Karpas-422 (cell line): ENCODE measurements at regions not wholly inside any gene's neighbourhood (a gene's known extent, or its start where the extent isn't known, plus 50 kb on each side); places are given as distances from the start of the nearest gene placed in this dataset.

Experiments
- DNase-seq: peaks from one replicate; pipeline ENCODE4 v3.0.0-alpha.2; 2015
- H2AFZ ChIP-seq: fragments of 200-600 bp; sonication (generic); 2 replicates; pipeline ENCODE4 v1.6.1; 2014; ENCODE audit warnings: antibody characterized with exemption, low read length, mixed read lengths
- H3K27ac ChIP-seq: fragments of 200-600 bp; sonication (generic); 2 replicates; pipeline ENCODE4 v1.5.1; 2014; ENCODE audit warnings: mild to moderate bottlenecking, low read length, moderate library complexity
- H3K27me3 ChIP-seq: fragments of 200-600 bp; sonication (generic); 2 replicates; pipeline ENCODE4 v1.6.1; 2014; ENCODE audit warnings: low read length, mixed read lengths
- H3K36me3 ChIP-seq: fragments of 200-600 bp; sonication (generic); 2 replicates; pipeline ENCODE4 v1.6.1; 2014; ENCODE audit warnings: low read length, mixed read lengths; ENCODE audit not compliant: insufficient read depth
- H3K4me1 ChIP-seq: fragments of 200-600 bp; sonication (generic); 2 replicates; pipeline ENCODE4 v1.6.1; 2014; ENCODE audit warnings: mild to moderate bottlenecking, low read length, mixed read lengths
- H3K4me2 ChIP-seq: fragments of 200-600 bp; sonication (generic); 2 replicates; pipeline ENCODE4 v1.6.1; 2014; ENCODE audit warnings: low read length, low read depth, mild to moderate bottlenecking; ENCODE audit not compliant: poor library complexity, severe bottlenecking
- H3K4me3 ChIP-seq: fragments of 200-600 bp; sonication (generic); 2 replicates; pipeline ENCODE4 v1.5.1; 2014; ENCODE audit warnings: mild to moderate bottlenecking, antibody characterized with exemption, low read length, mixed read lengths
- H3K79me2 ChIP-seq: fragments of 200-600 bp; sonication (generic); 2 replicates; pipeline ENCODE4 v1.6.1; 2014; ENCODE audit warnings: mild to moderate bottlenecking, low read length, mixed read lengths
- H3K9ac ChIP-seq: fragments of 200-600 bp; sonication (generic); 2 replicates; pipeline ENCODE4 v1.6.0; 2014; ENCODE audit warnings: low read length
- H3K9me2 ChIP-seq: fragments of 200-600 bp; sonication (generic), shearing (Covaris generic); replicated peaks from 2 replicates; pipeline ENCODE4 v1.6.0; 2014; ENCODE audit warnings: mild to moderate bottlenecking, low read length, moderate library complexity; ENCODE audit not compliant: insufficient read depth
- H3K9me3 ChIP-seq: fragments of 300-700, 200-600 bp; sonication (generic); 2 replicates; pipeline ENCODE4 v1.6.1; 2014; ENCODE audit warnings: low read length, mixed read lengths
- H4K20me1 ChIP-seq: fragments of 200-600 bp; sonication (generic); 2 replicates; pipeline ENCODE4 v1.6.1; 2014; ENCODE audit warnings: mild to moderate bottlenecking, antibody characterized with exemption, low read length, low read depth; ENCODE audit not compliant: insufficient read depth

GRCh38 chr5:37983463-37983862 lies 143.6 kb upstream of the GDNF start:
- Histone ChIP-seq H2AFZ (no peak overlapping the region), H4K20me1 (no peaks in the 10 kb centered on the region), H3K27ac (no peak overlapping the region), H3K4me3 (no peak overlapping the region), H3K36me3 (no peaks in the 10 kb centered on the region), H3K9me2 (no peaks in the 10 kb centered on the region), H3K79me2 (no peaks in the 10 kb centered on the region), H3K9me3 (no peaks in the 10 kb centered on the region), H3K4me1 (no peaks in the 10 kb centered on the region), H3K9ac (no peak overlapping the region), H3K4me2 (no peak overlapping the region), H3K27me3 (no peaks in the 10 kb centered on the region)
- no peak for DNase-seq

- no peaks in the 10 kb centered on the region for H3K36me3 ChIP-seq
- no peak overlapping the region for H2AFZ ChIP-seq
- no peaks in the 10 kb centered on the region for H3K4me1 ChIP-seq
- no peak overlapping the region for H3K4me2 ChIP-seq
- H3K4me3 ChIP-seq = no peak overlapping the region
- no peaks in the 10 kb centered on the region for H3K79me2 ChIP-seq
- DNase-seq = no peak
- H3K9me3 ChIP-seq = no peaks in the 10 kb centered on the region
- H3K27me3 ChIP-seq = no peaks in the 10 kb centered on the region
- H3K9ac ChIP-seq = no peak overlapping the region
- no peaks in the 10 kb centered on the region for H4K20me1 ChIP-seq
- no peaks in the 10 kb centered on the region for H3K9me2 ChIP-seq
- no peak overlapping the region for H3K27ac ChIP-seq
Measured at GRCh38 chr5:37979559-37979958, 139.7 kb upstream of the GDNF start.

GRCh38 chr5:37975531-37975930 lies 135.7 kb upstream of the GDNF start:
- H3K4me3 ChIP-seq = no peak overlapping the region
- H2AFZ ChIP-seq = no peak overlapping the region
- no peaks in the 10 kb centered on the region for H3K4me1 ChIP-seq
- H3K27ac ChIP-seq = no peak overlapping the region
- no peaks in the 10 kb centered on the region for H4K20me1 ChIP-seq
- H3K27me3 ChIP-seq = no peaks in the 10 kb centered on the region; the same call in 1 of the 2 replicates
- no peaks in the 10 kb centered on the region for H3K9me2 ChIP-seq
- H3K9ac ChIP-seq = no peak overlapping the region
- H3K9me3 ChIP-seq = no peaks in the 10 kb centered on the region
- DNase-seq = no peak
- no peaks in the 10 kb centered on the region for H3K36me3 ChIP-seq
- H3K79me2 ChIP-seq = no peaks in the 10 kb centered on the region
- H3K4me2 ChIP-seq = no peak overlapping the region

- Histone ChIP-seq H4K20me1 (no peaks in the 10 kb centered on the region), H3K4me2 (no peak overlapping the region), H3K9me2 (no peaks in the 10 kb centered on the region), H3K36me3 (no peaks in the 10 kb centered on the region), H3K9me3 (no peaks in the 10 kb centered on the region), H3K4me3 (no peak overlapping the region), H2AFZ (no peak overlapping the region), H3K9ac (no peak overlapping the region), H3K4me1 (no peaks in the 10 kb centered on the region), H3K27ac (no peak overlapping the region), H3K27me3 (no peaks in the 10 kb centered on the region; the same call in 1 of the 2 replicates), H3K79me2 (no peaks in the 10 kb centered on the region)
- DNase-seq = no peak
Measured at GRCh38 chr5:37971483-37972024, 131.7 kb upstream of the GDNF start.

- Histone ChIP-seq H3K9me3 (no peaks in the 10 kb centered on the region), H3K27ac (no peak overlapping the region), H3K4me1 (no peaks in the 10 kb centered on the region), H3K9ac (no peak overlapping the region), H3K4me3 (no peak overlapping the region), H3K36me3 (no peaks in the 10 kb centered on the region), H3K4me2 (no peak overlapping the region), H2AFZ (no peak overlapping the region), H4K20me1 (no peaks in the 10 kb centered on the region), H3K79me2 (no peaks in the 10 kb centered on the region), H3K27me3 (no peaks in the 10 kb centered on the region), H3K9me2 (no peaks in the 10 kb centered on the region)
- DNase-seq = no peak
Measured at GRCh38 chr5:37966871-37967270, 127.0 kb upstream of the GDNF start.

GRCh38 chr5:37966291-37966690 lies 126.5 kb upstream of the GDNF start:
- DNase-seq = no peak
- Histone ChIP-seq H3K4me1 (no peaks in the 10 kb centered on the region), H3K4me3 (no peak overlapping the region), H3K9me3 (no peaks in the 10 kb centered on the region), H3K27ac (no peak overlapping the region), H2AFZ (no peak overlapping the region), H3K79me2 (no peaks in the 10 kb centered on the region), H3K9ac (no peak overlapping the region), H3K9me2 (no peaks in the 10 kb centered on the region), H3K36me3 (no peaks in the 10 kb centered on the region), H3K4me2 (no peak overlapping the region), H4K20me1 (no peaks in the 10 kb centered on the region), H3K27me3 (no peaks in the 10 kb centered on the region)

GRCh38 chr5:37962389-37962788 lies 122.5 kb upstream of the GDNF start:
- Histone ChIP-seq H3K4me2 (no peak overlapping the region), H3K4me3 (no peak overlapping the region), H2AFZ (no peak overlapping the region), H3K9me3 (0 out of 2 replicates have a peak, but pooled peaks cover 2% of the 10 kb centered on the region), H3K36me3 (no peaks in the 10 kb centered on the region), H3K27me3 (no peaks in the 10 kb centered on the region), H3K4me1 (no peaks in the 10 kb centered on the region), H3K79me2 (no peaks in the 10 kb centered on the region), H3K27ac (no peak overlapping the region), H3K9me2 (no peaks in the 10 kb centered on the region), H4K20me1 (no peaks in the 10 kb centered on the region), H3K9ac (no peak overlapping the region)
- DNase-seq = no peak

GRCh38 chr5:37957218-37957617 lies 117.4 kb upstream of the GDNF start:
- H3K9me3 ChIP-seq = 0 out of 2 replicates have a peak, but pooled peaks cover 2% of the 10 kb centered on the region
- H3K4me3 ChIP-seq = no peak overlapping the region
- H2AFZ ChIP-seq = no peak overlapping the region
- no peaks in the 10 kb centered on the region for H3K27me3 ChIP-seq
- no peaks in the 10 kb centered on the region for H3K36me3 ChIP-seq
- no peak overlapping the region for H3K27ac ChIP-seq
- no peaks in the 10 kb centered on the region for H3K9me2 ChIP-seq
- no peaks in the 10 kb centered on the region for H3K79me2 ChIP-seq
- DNase-seq = no peak
- H3K4me2 ChIP-seq = no peak overlapping the region
- no peaks in the 10 kb centered on the region for H3K4me1 ChIP-seq
- no peaks in the 10 kb centered on the region for H4K20me1 ChIP-seq
- H3K9ac ChIP-seq = no peak overlapping the region

- Histone ChIP-seq H3K9me2 (no peaks in the 10 kb centered on the region), H3K27me3 (no peaks in the 10 kb centered on the region), H3K79me2 (no peaks in the 10 kb centered on the region), H3K4me1 (no peaks in the 10 kb centered on the region), H2AFZ (no peak overlapping the region), H4K20me1 (no peaks in the 10 kb centered on the region), H3K4me3 (no peak overlapping the region), H3K9me3 (0 out of 2 replicates have a peak, but pooled peaks cover 2% of the 10 kb centered on the region), H3K27ac (no peak overlapping the region), H3K4me2 (no peak overlapping the region), H3K9ac (no peak overlapping the region), H3K36me3 (no peaks in the 10 kb centered on the region)
- no peak for DNase-seq
Measured at GRCh38 chr5:37955748-37956147, 115.9 kb upstream of the GDNF start.
